Endothelial cell (in vitro differentiated cells): ENCODE measurements at regions not wholly inside any gene's neighbourhood (a gene's known extent, or its start where the extent isn't known, plus 50 kb on each side); places are given as distances from the start of the nearest gene placed in this dataset.

Experiments used
- DNase-seq: peaks from one replicate; pipeline ENCODE4 v3.0.0; 2021; ENCODE audit warnings: low spot score
- H3K27ac Mint-ChIP-seq: one replicate; pipeline ENCODE4 v1.8.0; 2021; ENCODE audit warnings: mixed read lengths, inconsistent platforms; ENCODE audit not compliant: unreplicated experiment
- H3K27me3 Mint-ChIP-seq: one replicate; pipeline ENCODE4 v1.8.0; 2021; ENCODE audit warnings: mild to moderate bottlenecking, moderate library complexity, mixed read lengths, inconsistent platforms; ENCODE audit not compliant: unreplicated experiment
- H3K36me3 Mint-ChIP-seq: one replicate; pipeline ENCODE4 v1.8.0; 2021; ENCODE audit warnings: mild to moderate bottlenecking, low read depth, mixed read lengths, inconsistent platforms; ENCODE audit not compliant: unreplicated experiment
- H3K4me1 Mint-ChIP-seq: one replicate; pipeline ENCODE4 v1.8.0; 2021; ENCODE audit warnings: mild to moderate bottlenecking, mixed read lengths, inconsistent platforms; ENCODE audit not compliant: unreplicated experiment
- H3K4me3 Mint-ChIP-seq: one replicate; pipeline ENCODE4 v1.8.0; 2021; ENCODE audit warnings: mild to moderate bottlenecking, mixed read lengths, inconsistent platforms; ENCODE audit not compliant: unreplicated experiment
- H3K9me3 Mint-ChIP-seq: one replicate; pipeline ENCODE4 v1.8.0; 2021; ENCODE audit warnings: mixed read lengths, inconsistent platforms; ENCODE audit not compliant: unreplicated experiment
- CTCF ChIP-seq: fragments of 200-600 bp; sonication (generic); IDR thresholded peaks from one replicate; pipeline ENCODE4 v1.5.0; 2021; ENCODE audit warnings: antibody characterized with exemption; ENCODE audit not compliant: unreplicated experiment

GRCh38 chr1:189609167-189609566 lies 868.5 kb downstream of the BRINP3 start:
- H3K27me3 Mint-ChIP-seq: no peaks in the 10 kb centered on the region
- no peak for DNase-seq
- no peak overlapping the region for H3K27ac Mint-ChIP-seq
- no peak overlapping the region for H3K4me3 Mint-ChIP-seq
- no peaks in the 10 kb centered on the region for H3K4me1 Mint-ChIP-seq
- no peaks in the 10 kb centered on the region for H3K9me3 Mint-ChIP-seq
- no peaks in the 10 kb centered on the region for H3K36me3 Mint-ChIP-seq
- TF ChIP-seq CTCF: no peak

DNA sequence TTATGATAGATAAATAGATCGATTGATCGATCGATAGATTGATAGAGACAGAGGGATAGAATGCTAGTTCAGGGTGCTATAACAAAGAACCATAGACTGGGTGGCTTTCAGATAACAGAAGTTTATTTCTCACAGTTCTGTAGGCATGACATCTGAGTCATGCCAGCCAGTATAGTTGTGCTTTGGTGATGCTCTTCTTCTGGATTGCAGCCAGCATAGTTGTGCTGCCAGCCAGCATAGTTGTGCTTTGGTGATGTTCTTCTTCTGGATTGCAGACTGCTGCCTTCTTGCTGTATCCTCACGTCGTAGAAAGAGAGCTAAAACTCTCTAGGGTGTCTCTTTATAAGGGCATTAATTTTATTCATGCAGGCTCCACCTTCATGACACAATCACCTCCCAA lies 860.8 kb downstream of the BRINP3 start:
- H3K4me3 Mint-ChIP-seq: no peak overlapping the region
- H3K27ac Mint-ChIP-seq: no peak overlapping the region
- TF ChIP-seq CTCF: no peak
- no peaks in the 10 kb centered on the region for H3K4me1 Mint-ChIP-seq
- H3K9me3 Mint-ChIP-seq: no peaks in the 10 kb centered on the region
- H3K36me3 Mint-ChIP-seq: no peaks in the 10 kb centered on the region
- H3K27me3 Mint-ChIP-seq: no peaks in the 10 kb centered on the region
- DNase-seq: no peak

DNA sequence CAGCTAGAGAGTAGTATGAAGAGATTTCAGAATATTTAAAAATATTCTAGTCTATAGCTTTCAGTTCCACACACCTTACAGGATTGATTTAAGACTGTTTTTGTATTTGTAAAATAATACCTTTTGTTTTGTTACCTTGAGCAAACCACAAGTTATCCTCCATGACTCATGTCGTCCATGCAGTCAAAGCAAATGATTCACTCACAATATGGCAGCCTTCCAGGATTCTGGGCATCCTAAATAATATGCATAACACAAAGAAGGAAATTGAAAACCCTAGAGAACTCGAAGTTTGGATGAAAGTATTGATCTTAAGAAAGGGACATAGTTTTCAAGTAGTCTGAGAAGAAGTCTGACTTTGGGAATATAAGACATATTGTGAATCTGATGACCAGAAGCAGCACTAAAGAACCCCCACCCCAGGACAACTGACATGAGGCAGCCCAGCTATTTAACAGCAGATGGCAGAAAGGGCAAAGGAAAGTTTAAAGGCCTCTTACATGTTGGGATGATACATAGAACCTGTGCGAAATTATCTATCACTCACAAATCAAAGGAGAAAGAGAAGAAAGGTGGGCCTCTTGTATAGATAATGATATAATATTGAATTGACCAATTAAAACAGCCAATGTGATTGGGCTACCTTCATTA lies 857.9 kb downstream of the BRINP3 start:
- Mint-ChIP-seq H3K4me3 (no peak overlapping the region), H3K36me3 (no peaks in the 10 kb centered on the region), H3K9me3 (no peaks in the 10 kb centered on the region), H3K27me3 (no peaks in the 10 kb centered on the region), H3K4me1 (no peaks in the 10 kb centered on the region), H3K27ac (no peak overlapping the region)
- TF ChIP-seq CTCF: no peak
- no peak for DNase-seq

- Mint-ChIP-seq H3K27ac (no peak overlapping the region), H3K27me3 (no peaks in the 10 kb centered on the region), H3K4me3 (no peak overlapping the region), H3K9me3 (no peaks in the 10 kb centered on the region), H3K4me1 (no peaks in the 10 kb centered on the region), H3K36me3 (no peaks in the 10 kb centered on the region)
- TF ChIP-seq CTCF: no peak
- no peak for DNase-seq
Observed at GRCh38 chr1:189620471-189620870, 857.2 kb downstream of the BRINP3 start.

DNA sequence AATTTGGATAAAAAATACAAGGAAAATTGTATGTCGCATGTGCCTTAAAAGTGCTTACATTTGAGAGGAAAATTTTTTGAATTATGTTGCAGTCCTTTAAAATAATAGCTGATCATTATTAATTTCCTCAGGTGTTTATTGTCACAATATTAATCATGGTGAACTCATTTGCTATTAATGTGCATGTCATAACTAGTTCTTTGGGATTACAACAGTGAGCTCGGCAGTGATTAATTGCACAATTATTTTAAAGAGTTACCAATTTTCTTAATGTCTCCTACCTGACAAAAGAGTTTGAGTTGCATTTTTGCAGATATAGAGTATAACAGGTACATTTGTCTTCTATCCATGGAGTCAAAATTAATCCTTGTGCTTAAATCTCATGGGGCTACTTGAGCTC lies 854.3 kb downstream of the BRINP3 start:
- DNase-seq: no peak
- Mint-ChIP-seq H3K4me3 (no peak overlapping the region), H3K9me3 (no peaks in the 10 kb centered on the region), H3K27ac (no peak overlapping the region), H3K36me3 (no peaks in the 10 kb centered on the region), H3K27me3 (no peaks in the 10 kb centered on the region), H3K4me1 (no peaks in the 10 kb centered on the region)
- no peak for TF ChIP-seq CTCF
